ENCODE measurements at regions not wholly inside any gene's neighbourhood (a gene's known extent, or its start where the extent isn't known, plus 50 kb on each side); places are given as distances from the start of the nearest gene placed in this dataset.

DNA sequence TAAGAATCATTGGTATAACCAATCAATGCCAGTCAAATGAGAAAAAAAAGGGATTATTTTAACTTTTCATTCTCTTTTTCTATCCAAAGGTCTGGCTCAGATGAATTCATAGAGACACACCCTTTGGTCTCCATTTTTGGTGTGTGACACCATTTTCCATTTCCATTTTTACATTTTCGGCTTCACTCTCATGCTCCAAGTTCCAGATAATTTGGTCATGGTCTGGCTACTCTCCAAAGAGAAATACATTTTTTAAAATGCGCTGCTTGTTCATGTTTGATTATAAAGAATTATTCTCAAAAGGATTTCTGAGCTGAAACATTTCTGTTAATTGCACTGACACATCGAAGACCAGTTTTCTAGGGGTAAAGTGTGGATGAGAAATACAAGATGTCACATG is 51.6 kb upstream of the FIBIN start:
- ATAC-seq (no peak), FAIRE-seq (no peak), DNase-seq (ENCODE audit: extremely low read depth in 1 of 4, low spot score in 3 of 4) (no peak)
- Histone ChIP-seq H3K4me1 (replicated peaks in 1 of 2; ENCODE audit: control insufficient read depth in 2 of 2, insufficient read depth in 2 of 2, low read length in 2 of 2) (no peaks in the 10 kb centered on the region), H3K4me3 (no peak overlapping the region), H3K27ac (ENCODE audit: extremely low read depth, low read depth, low read length) (no peak overlapping the region), H3K27me3 (ENCODE audit: control insufficient read depth in 2 of 2, insufficient read depth in 2 of 2, low read length in 2 of 2) (no peaks in the 10 kb centered on the region), H3K9me3 (replicated peaks; ENCODE audit: control insufficient read depth, insufficient read depth, low read depth, low read length) (no peaks in the 10 kb centered on the region), H3K4me2 (ENCODE audit: insufficient read depth, low read length) (no peak overlapping the region), H3K9me1 (ENCODE audit: control insufficient read depth, insufficient read depth, low read length) (no peaks in the 10 kb centered on the region), H3K79me2 (ENCODE audit: control insufficient read depth, insufficient read depth, low read length) (no peaks in the 10 kb centered on the region), H2AFZ (ENCODE audit: low read depth, low read length) (no peak overlapping the region), H3K36me3 (ENCODE audit: control insufficient read depth, insufficient read depth, low read length) (no peaks in the 10 kb centered on the region), H3K9ac (ENCODE audit: insufficient read depth in 1 of 2, low read depth in 2 of 2, low read length in 2 of 2) (no peak overlapping the region), H4K20me1 (replicated peaks; ENCODE audit: control insufficient read depth, insufficient read depth, low read length) (no peaks in the 10 kb centered on the region)
- WGBS (ENCODE audit: insufficient coverage, low coverage, missing lambda C conversion rate), result 0% methylated on average over 3 of the region's 3 CpGs
- ChIA-PET POLR2A (no interaction called here), CTCF (ENCODE audit: low intra/inter-chr PET ratio) (no interaction called here)
- BruUV-seq (replicated peaks), result no TSS peak
- intact Hi-C loops (cut with micrococcal nuclease), result no loop called here
- in situ Hi-C loops (cut with MboI), result no loop called here
- no peak for TF ChIP-seq TBP (optimal IDR thresholded peaks at IDR 0.05; ENCODE audit: low read depth, low read length)
- TF ChIP-seq ZC3H11A (IDR thresholded peaks at IDR 0.05; ENCODE audit: low read depth, low read length), result no peak
- TF ChIP-seq, protein P1, sequence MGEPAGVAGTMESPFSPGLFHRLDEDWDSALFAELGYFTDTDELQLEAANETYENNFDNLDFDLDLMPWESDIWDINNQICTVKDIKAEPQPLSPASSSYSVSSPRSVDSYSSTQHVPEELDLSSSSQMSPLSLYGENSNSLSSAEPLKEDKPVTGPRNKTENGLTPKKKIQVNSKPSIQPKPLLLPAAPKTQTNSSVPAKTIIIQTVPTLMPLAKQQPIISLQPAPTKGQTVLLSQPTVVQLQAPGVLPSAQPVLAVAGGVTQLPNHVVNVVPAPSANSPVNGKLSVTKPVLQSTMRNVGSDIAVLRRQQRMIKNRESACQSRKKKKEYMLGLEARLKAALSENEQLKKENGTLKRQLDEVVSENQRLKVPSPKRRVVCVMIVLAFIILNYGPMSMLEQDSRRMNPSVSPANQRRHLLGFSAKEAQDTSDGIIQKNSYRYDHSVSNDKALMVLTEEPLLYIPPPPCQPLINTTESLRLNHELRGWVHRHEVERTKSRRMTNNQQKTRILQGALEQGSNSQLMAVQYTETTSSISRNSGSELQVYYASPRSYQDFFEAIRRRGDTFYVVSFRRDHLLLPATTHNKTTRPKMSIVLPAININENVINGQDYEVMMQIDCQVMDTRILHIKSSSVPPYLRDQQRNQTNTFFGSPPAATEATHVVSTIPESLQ (CRISPR knock-in tag; IDR thresholded peaks at IDR 0.05), result no peak
- TF ChIP-seq LARP7 (IDR thresholded peaks at IDR 0.05), result no peak
- no peak for TF ChIP-seq NFRKB (IDR thresholded peaks at IDR 0.05; ENCODE audit: low read depth)
- TF ChIP-seq ZFP91 (CRISPR knock-in tag; IDR thresholded peaks at IDR 0.05), result no peak
- TF ChIP-seq SAP30 (IDR thresholded peaks at IDR 0.05; ENCODE audit: borderline replicate concordance, insufficient read depth, low read depth, low read length, poor library complexity, severe bottlenecking), result no peak
- TF ChIP-seq MLLT1 (IDR thresholded peaks at IDR 0.05), result no peak
- no peak for TF ChIP-seq LEF1 (IDR thresholded peaks at IDR 0.05)
- TF ChIP-seq RBM14 (IDR thresholded peaks at IDR 0.05; ENCODE audit: borderline replicate concordance, insufficient read depth, low read depth, low read length), result no peak
- no peak for TF ChIP-seq SIN3B (IDR thresholded peaks at IDR 0.05; ENCODE audit: low read depth)
- no peak for TF ChIP-seq TAF1 (IDR thresholded peaks at IDR 0.05; ENCODE audit: control insufficient read depth, extremely low read depth, insufficient read depth, low read length, severe bottlenecking)
- no peak for TF ChIP-seq C11orf30 (IDR thresholded peaks at IDR 0.05; ENCODE audit: low read depth)
- TF ChIP-seq ZNF586 (CRISPR knock-in tag; conservative IDR thresholded peaks at IDR 0.05), result no peak
- TF ChIP-seq JUND (IDR thresholded peaks at IDR 0.05; ENCODE audit: borderline replicate concordance, low read depth, low read length), result no peak
- no peak for TF ChIP-seq JUND (tag; IDR thresholded peaks at IDR 0.05; ENCODE audit: borderline replicate concordance, low read depth, low read length)
- TF ChIP-seq THAP7 (CRISPR knock-in tag; IDR thresholded peaks at IDR 0.05), result no peak
- TF ChIP-seq ELF4 (CRISPR knock-in tag; IDR thresholded peaks at IDR 0.05), result no peak
- no peak for TF ChIP-seq CREBBP (IDR thresholded peaks at IDR 0.05; ENCODE audit: low read depth, low read length)
- TF ChIP-seq GABPB1 (CRISPR knock-in tag; IDR thresholded peaks at IDR 0.05), result no peak

Measured in K562 (cell line).